Posterior vena cava (tissue), 2 donors: ENCODE measurements at regions not wholly inside any gene's neighbourhood (a gene's known extent, or its start where the extent isn't known, plus 50 kb on each side); places are given as distances from the start of the nearest gene placed in this dataset.
A peak's percentile ranks its signal among the peaks of the same experiment; 100 is the strongest.

Experiments used
- DNase-seq: peaks from one replicate; pipeline ENCODE4 v3.0.0-alpha.2; 2020; ENCODE audit warnings: low spot score
- intact Hi-C, 2 donors: fragments of 100-400 bp; cut with DNase I; formaldehyde crosslinking; loops; one replicate each; pipeline versions ENCODE4 v1.14.1 to v1.14.2; 2022 to 2023
- donor health status: DM: yes; HTN: yes; CAD: no.
- donor health status: DM: yes; HTN: yes; CAD: no.

- peak; percentile 54 for DNase-seq
- intact Hi-C loops: no loop called here
Measured at GRCh38 chr1:29708796-29709703, 472.7 kb downstream of the PTPRU start.

- intact Hi-C loops: no loop called here
- DNase-seq: peak; percentile 75
Measured at GRCh38 chr1:29708381-29708780, 472.1 kb downstream of the PTPRU start.

- intact Hi-C loops: no loop called here
- peak; percentile 55 for DNase-seq
Measured at GRCh38 chr1:29707796-29708195, 471.5 kb downstream of the PTPRU start.

- peak; percentile 81 for DNase-seq
- intact Hi-C loops: no loop called here
Measured at GRCh38 chr1:29706936-29707335, 470.6 kb downstream of the PTPRU start.

- intact Hi-C loops: no loop called here
- peak; percentile 29 for DNase-seq
Measured at GRCh38 chr1:29704430-29704829, 468.1 kb downstream of the PTPRU start.

- DNase-seq: peak; percentile 54
- intact Hi-C loops: no loop called here
Measured at GRCh38 chr1:29703596-29704370, 467.5 kb downstream of the PTPRU start.

- peak; percentile 12 for DNase-seq
- intact Hi-C loops: no loop called here
Measured at GRCh38 chr1:29700491-29700890, 464.2 kb downstream of the PTPRU start.

- DNase-seq: peak; percentile 47
- intact Hi-C loops: no loop called here
Measured at GRCh38 chr1:29698626-29699025, 462.3 kb downstream of the PTPRU start.

GRCh38 chr1:29698033-29698432 lies 461.7 kb downstream of the PTPRU start:
- DNase-seq: peak; percentile 80
- intact Hi-C loops: no loop called here

GRCh38 chr1:29697391-29697780 lies 461.1 kb downstream of the PTPRU start:
- DNase-seq: peak; percentile 77
- intact Hi-C loops: no loop called here

- peak; percentile 74 for DNase-seq
- intact Hi-C loops: no loop called here
Measured at GRCh38 chr1:29696656-29697390, 460.5 kb downstream of the PTPRU start.

- DNase-seq: no peak
- intact Hi-C loops: no loop called here
Measured at GRCh38 chr1:29695803-29696202, 459.5 kb downstream of the PTPRU start.

GRCh38 chr1:29695036-29695435 lies 458.7 kb downstream of the PTPRU start:
- no peak for DNase-seq
- intact Hi-C loops: no loop called here

- intact Hi-C loops: no loop called here
- no peak for DNase-seq
Measured at GRCh38 chr1:29691499-29691898, 455.2 kb downstream of the PTPRU start.

GRCh38 chr1:29690156-29690555 lies 453.8 kb downstream of the PTPRU start:
- peak; percentile 42 for DNase-seq
- intact Hi-C loops: no loop called here

GRCh38 chr1:29689372-29690030 lies 453.2 kb downstream of the PTPRU start:
- intact Hi-C loops: no loop called here
- peak; percentile 72 for DNase-seq

GRCh38 chr1:29688471-29689365 lies 452.4 kb downstream of the PTPRU start:
- intact Hi-C loops: no loop called here
- no peak for DNase-seq

- DNase-seq: no peak
- intact Hi-C loops: no loop called here
Measured at GRCh38 chr1:29687601-29688244, 451.4 kb downstream of the PTPRU start.
